PFSK-1 (cell line): ENCODE measurements at regions not wholly inside any gene's neighbourhood (a gene's known extent, or its start where the extent isn't known, plus 50 kb on each side); places are given as distances from the start of the nearest gene placed in this dataset.

ENCODE experiments used
- FOXP2 ChIP-seq: optimal IDR thresholded peaks from 2 replicates; pipeline ENCODE3; 2011; ENCODE audit warnings: borderline replicate concordance, control low read depth, inconsistent platforms; ENCODE audit not compliant: insufficient read depth; ENCODE audit errors: extremely low read length, extremely low read depth
- POLR2AphosphoS5 ChIP-seq: IDR thresholded peaks from 2 replicates; pipeline ENCODE4 v1.6.1; 2012; ENCODE audit warnings: low read depth, mild to moderate bottlenecking, control low read depth, low read length, moderate library complexity
- REST ChIP-seq, 2 experiments: IDR thresholded peaks; 2 replicates each; pipeline versions ENCODE4 v1.6.1 to v1.8.0; 2011 to 2012; ENCODE audit warnings: low read depth in 2 of 2, low read length in 2 of 2, control low read depth in 1 of 2, inconsistent platforms in 1 of 2, mild to moderate bottlenecking in 1 of 2, moderate library complexity in 1 of 2; ENCODE audit not compliant: insufficient read depth in 1 of 2
- SIN3A ChIP-seq: IDR thresholded peaks from 2 replicates; pipeline ENCODE4 v1.6.1; 2012; ENCODE audit warnings: mild to moderate bottlenecking, low read length, moderate library complexity, borderline replicate concordance; ENCODE audit not compliant: insufficient read depth
- TAF1 ChIP-seq: IDR thresholded peaks from 2 replicates; pipeline ENCODE4 v1.6.1; 2012; ENCODE audit warnings: low read length, control low read depth, borderline replicate concordance; ENCODE audit not compliant: insufficient read depth

GRCh38 chr13:97145057-97145456, 77.1 kb upstream of the MBNL2 start:
- TF ChIP-seq TAF1 (no peak), POLR2AphosphoS5 (no peak), FOXP2 (no peak), REST (IDR thresholded peaks at IDR 0.05; ENCODE audit: insufficient read depth in 1 of 2, low read depth in 2 of 2, low read length in 2 of 2) (no peak), SIN3A (no peak)

DNA sequence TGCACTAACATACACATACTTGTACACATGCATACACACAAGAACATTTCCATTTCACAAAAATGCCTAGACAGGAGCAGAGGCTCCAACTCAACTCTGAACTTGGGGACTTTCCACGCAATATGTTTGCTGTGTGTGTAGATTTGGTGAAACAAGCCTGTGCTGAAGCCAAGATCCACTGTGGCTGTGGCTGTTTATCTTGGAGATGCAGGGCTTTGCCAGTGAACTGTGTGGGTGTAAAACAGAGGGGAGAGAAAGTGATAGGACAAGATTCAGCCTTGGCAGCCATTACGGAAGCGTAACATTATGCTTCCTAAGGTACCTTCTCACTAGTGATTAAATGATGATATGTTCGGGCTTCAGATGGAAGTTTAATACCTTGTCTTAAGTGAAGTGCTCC, 73.2 kb upstream of the MBNL2 start:
- TF ChIP-seq SIN3A = no peak
- no peak for TF ChIP-seq POLR2AphosphoS5
- no peak for TF ChIP-seq TAF1
- TF ChIP-seq FOXP2 = no peak
- TF ChIP-seq REST (IDR thresholded peaks at IDR 0.05; ENCODE audit: insufficient read depth in 1 of 2, low read depth in 2 of 2, low read length in 2 of 2) = no peak

DNA sequence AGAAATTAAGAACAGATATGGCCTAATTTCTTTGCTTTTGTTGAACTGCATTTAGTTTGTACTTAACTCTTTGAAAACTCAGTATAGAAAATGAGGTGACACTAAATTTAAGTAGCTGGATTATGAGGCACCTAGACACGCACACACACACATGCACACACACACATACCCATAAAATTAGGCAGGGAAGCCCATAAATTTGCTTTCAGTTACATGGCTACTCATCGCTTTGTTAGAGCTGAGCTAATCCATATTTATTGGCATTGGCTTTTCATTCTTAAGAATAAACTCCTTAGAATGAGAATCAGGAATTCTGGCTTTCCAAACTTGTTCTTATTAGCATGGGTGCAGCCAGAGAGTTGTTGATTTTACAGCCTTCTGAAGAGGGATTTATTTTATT, 61.7 kb upstream of the MBNL2 start:
- TF ChIP-seq FOXP2 (no peak), SIN3A (no peak), REST (IDR thresholded peaks at IDR 0.05; ENCODE audit: insufficient read depth in 1 of 2, low read depth in 2 of 2, low read length in 2 of 2) (no peak)

DNA sequence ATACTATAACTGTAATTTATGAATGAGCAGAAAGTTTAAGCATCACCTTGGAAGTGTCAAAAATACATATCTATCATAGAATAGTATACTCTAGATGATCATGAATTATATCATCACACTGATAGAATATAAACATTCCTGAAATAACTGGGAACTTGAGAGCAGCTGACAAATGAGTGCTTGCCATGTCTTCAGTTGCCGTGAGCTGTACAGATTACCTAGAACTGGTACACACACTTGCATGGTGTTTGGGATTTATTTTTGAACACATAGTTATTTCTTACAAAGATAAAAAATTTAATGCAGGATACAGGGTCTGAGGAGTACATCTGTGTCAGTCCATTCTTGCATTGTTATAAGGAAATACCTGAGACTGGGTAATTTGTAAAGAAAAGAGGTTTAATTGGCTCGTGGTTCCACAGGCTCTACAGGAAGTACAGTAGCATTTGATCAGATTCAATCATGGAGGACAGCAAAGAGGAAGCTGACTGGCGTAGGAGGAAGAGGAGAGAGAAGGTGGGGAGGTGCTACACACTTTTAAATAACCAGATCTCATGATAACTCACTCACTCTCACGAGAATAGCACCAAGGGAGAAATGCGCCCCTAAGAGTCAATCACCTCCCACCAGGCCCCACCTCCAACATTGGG, 60.4 kb upstream of the MBNL2 start:
- TF ChIP-seq TAF1 (no peak), POLR2AphosphoS5 (no peak), SIN3A (no peak), REST (IDR thresholded peaks at IDR 0.05; ENCODE audit: insufficient read depth in 1 of 2, low read depth in 2 of 2, low read length in 2 of 2) (no peak), FOXP2 (no peak)
